RWPE2 (cell line): ENCODE measurements at regions not wholly inside any gene's neighbourhood (a gene's known extent, or its start where the extent isn't known, plus 50 kb on each side); places are given as distances from the start of the nearest gene placed in this dataset.

Experiments used
- ATAC-seq: fragments of 200-7000 bp; cut with Tn5 transposase; 3 replicates; pipeline ENCODE4 v1.9.1; 2021; ENCODE audit warnings: low read depth
- DNase-seq: peaks from one replicate; pipeline ENCODE4 v3.0.0-alpha.2; 2020; ENCODE audit warnings: low spot score
- H3K27ac ChIP-seq: fragments of 450-650 bp; 2 replicates; pipeline ENCODE4 v1.5.1; 2017; ENCODE audit warnings: mild to moderate bottlenecking; ENCODE audit not compliant: poor library complexity, severe bottlenecking
- H3K27me3 ChIP-seq: fragments of 250-450 bp; sonication (Bioruptor Pico); 2 replicates; pipeline ENCODE4 v1.5.1; 2021; ENCODE audit warnings: mild to moderate bottlenecking, moderate library complexity; ENCODE audit not compliant: insufficient read depth, poor library complexity, severe bottlenecking
- H3K36me3 ChIP-seq: fragments of 250-450 bp; sonication (Bioruptor Pico); 2 replicates; pipeline ENCODE4 v1.5.1; 2020; ENCODE audit warnings: low read depth, mild to moderate bottlenecking, moderate library complexity
- H3K4me1 ChIP-seq: fragments of 250-450 bp; sonication (Bioruptor Pico); 2 replicates; pipeline ENCODE4 v1.5.1; 2021; ENCODE audit warnings: mild to moderate bottlenecking, moderate library complexity; ENCODE audit not compliant: insufficient read depth, poor library complexity, severe bottlenecking
- H3K4me3 ChIP-seq: fragments of 250-450 bp; sonication (Bioruptor Pico); 2 replicates; pipeline ENCODE4 v1.5.1; 2021; ENCODE audit warnings: mild to moderate bottlenecking, moderate library complexity; ENCODE audit not compliant: severe bottlenecking
- H3K9me3 ChIP-seq: fragments of 250-450 bp; sonication (Bioruptor Pico); 2 replicates; pipeline ENCODE4 v1.5.1; 2021; ENCODE audit warnings: mild to moderate bottlenecking, moderate library complexity; ENCODE audit not compliant: severe bottlenecking
- TF ChIP-seq, protein P1 (sequence below): fragments of 450-650 bp; IDR thresholded peaks from one replicate; pipeline ENCODE4 v1.5.1; 2017; ENCODE audit warnings: mild to moderate bottlenecking, moderate library complexity; ENCODE audit not compliant: poor library complexity, severe bottlenecking

GRCh38 chr2:9779596-9780264 lies 63.5 kb upstream of the TAF1B start:
- TF ChIP-seq, protein P1, sequence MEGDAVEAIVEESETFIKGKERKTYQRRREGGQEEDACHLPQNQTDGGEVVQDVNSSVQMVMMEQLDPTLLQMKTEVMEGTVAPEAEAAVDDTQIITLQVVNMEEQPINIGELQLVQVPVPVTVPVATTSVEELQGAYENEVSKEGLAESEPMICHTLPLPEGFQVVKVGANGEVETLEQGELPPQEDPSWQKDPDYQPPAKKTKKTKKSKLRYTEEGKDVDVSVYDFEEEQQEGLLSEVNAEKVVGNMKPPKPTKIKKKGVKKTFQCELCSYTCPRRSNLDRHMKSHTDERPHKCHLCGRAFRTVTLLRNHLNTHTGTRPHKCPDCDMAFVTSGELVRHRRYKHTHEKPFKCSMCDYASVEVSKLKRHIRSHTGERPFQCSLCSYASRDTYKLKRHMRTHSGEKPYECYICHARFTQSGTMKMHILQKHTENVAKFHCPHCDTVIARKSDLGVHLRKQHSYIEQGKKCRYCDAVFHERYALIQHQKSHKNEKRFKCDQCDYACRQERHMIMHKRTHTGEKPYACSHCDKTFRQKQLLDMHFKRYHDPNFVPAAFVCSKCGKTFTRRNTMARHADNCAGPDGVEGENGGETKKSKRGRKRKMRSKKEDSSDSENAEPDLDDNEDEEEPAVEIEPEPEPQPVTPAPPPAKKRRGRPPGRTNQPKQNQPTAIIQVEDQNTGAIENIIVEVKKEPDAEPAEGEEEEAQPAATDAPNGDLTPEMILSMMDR: no peak
- Histone ChIP-seq H3K36me3 (no peaks in the 10 kb centered on the region), H3K27me3 (no peaks in the 10 kb centered on the region), H3K27ac (no peak overlapping the region), H3K9me3 (no peaks in the 10 kb centered on the region), H3K4me3 (no peak overlapping the region), H3K4me1 (peaks cover 24% of the 10 kb centered on the region)
- DNase-seq: no peak
- no peak for ATAC-seq

GRCh38 chr2:9780368-9781130 lies 62.7 kb upstream of the TAF1B start:
- ATAC-seq (no peak; the same call in 2 of the 3 replicates), DNase-seq (no peak)
- TF ChIP-seq, protein P1: no peak
- Histone ChIP-seq H3K27me3 (no peaks in the 10 kb centered on the region), H3K27ac (peak overlapping the region; percentile 45), H3K9me3 (no peaks in the 10 kb centered on the region), H3K4me3 (no peak overlapping the region), H3K4me1 (peaks cover 24% of the 10 kb centered on the region), H3K36me3 (no peaks in the 10 kb centered on the region)

- H3K9me3 ChIP-seq: no peaks in the 10 kb centered on the region
- H3K36me3 ChIP-seq: no peaks in the 10 kb centered on the region
- TF ChIP-seq, protein P1: no peak
- H3K4me1 ChIP-seq: peaks cover 24% of the 10 kb centered on the region
- H3K27me3 ChIP-seq: no peaks in the 10 kb centered on the region
- H3K27ac ChIP-seq: peak overlapping the region; percentile 45
- DNase-seq (peak; percentile 81), ATAC-seq (peak; percentile 76)
- no peak overlapping the region for H3K4me3 ChIP-seq
These were observed 62.0 kb upstream of the TAF1B start for GRCh38 chr2:9781252-9781651.

GRCh38 chr2:9782197-9782719 lies 61.0 kb upstream of the TAF1B start:
- peak overlapping the region; percentile 45 for H3K27ac ChIP-seq
- no peaks in the 10 kb centered on the region for H3K9me3 ChIP-seq
- DNase-seq (peak; percentile 49), ATAC-seq (peak; percentile 73)
- H3K4me1 ChIP-seq: peaks cover 24% of the 10 kb centered on the region
- TF ChIP-seq, protein P1: peak; percentile 35
- H3K27me3 ChIP-seq: no peaks in the 10 kb centered on the region
- no peak overlapping the region for H3K4me3 ChIP-seq
- H3K36me3 ChIP-seq: no peaks in the 10 kb centered on the region
